H9 (cell line): ENCODE measurements at regions not wholly inside any gene's neighbourhood (a gene's known extent, or its start where the extent isn't known, plus 50 kb on each side); places are given as distances from the start of the nearest gene placed in this dataset.

Experiments used
- DNase-seq: peaks from one replicate; pipeline ENCODE4 v3.0.0-alpha.2; 2017
- H2AFZ ChIP-seq: one replicate; pipeline ENCODE4 v1.6.1; 2013; ENCODE audit warnings: mild to moderate bottlenecking, low read length, control low read depth, moderate library complexity
- H2AK5ac ChIP-seq: 2 replicates; pipeline ENCODE4 v1.6.1; 2013; ENCODE audit warnings: low read length, control low read depth, mixed read lengths; ENCODE audit not compliant: insufficient read length
- H2BK120ac ChIP-seq: one replicate; pipeline ENCODE4 v1.6.1; 2013; ENCODE audit warnings: low read depth, mild to moderate bottlenecking, low read length, control low read depth, inconsistent platforms; ENCODE audit not compliant: poor library complexity, severe bottlenecking
- H2BK12ac ChIP-seq: 2 replicates; pipeline ENCODE4 v1.6.1; 2013; ENCODE audit warnings: low read length, control low read depth, mixed read lengths, low read depth; ENCODE audit not compliant: insufficient read length
- H2BK15ac ChIP-seq: 2 replicates; pipeline ENCODE4 v1.6.1; 2013; ENCODE audit warnings: low read depth, low read length, control low read depth
- H2BK20ac ChIP-seq: one replicate; pipeline ENCODE4 v1.6.1; 2013; ENCODE audit warnings: low read depth, mild to moderate bottlenecking, low read length, control low read depth, inconsistent platforms; ENCODE audit not compliant: poor library complexity, severe bottlenecking
- H2BK5ac ChIP-seq: 2 replicates; pipeline ENCODE4 v1.6.1; 2013; ENCODE audit warnings: low read length, control low read depth, mixed read lengths; ENCODE audit not compliant: insufficient read length
- H3K14ac ChIP-seq: 2 replicates; pipeline ENCODE4 v1.6.1; 2013; ENCODE audit warnings: low read length, control low read depth; ENCODE audit not compliant: insufficient read depth
- H3K18ac ChIP-seq: 2 replicates; pipeline ENCODE4 v1.6.1; 2013; ENCODE audit warnings: low read depth, mild to moderate bottlenecking, mixed read lengths, low read length, control low read depth; ENCODE audit not compliant: insufficient read length
- H3K23ac ChIP-seq: 2 replicates; pipeline ENCODE4 v1.6.1; 2013; ENCODE audit warnings: low read length, control low read depth, mixed read lengths, low read depth; ENCODE audit not compliant: insufficient read length
- H3K23me2 ChIP-seq: 2 replicates; pipeline ENCODE4 v1.6.1; 2013; ENCODE audit warnings: low read depth, mild to moderate bottlenecking, mixed read lengths, low read length, control low read depth; ENCODE audit not compliant: insufficient read length, poor library complexity, severe bottlenecking
- H3K27ac ChIP-seq: 2 replicates; pipeline ENCODE4 v1.5.1; 2013; ENCODE audit warnings: low read length, control low read depth, mixed read lengths, low read depth; ENCODE audit not compliant: insufficient read length
- H3K27me3 ChIP-seq: 2 replicates; pipeline ENCODE4 v1.6.1; 2013; ENCODE audit warnings: low read length, control low read depth, inconsistent platforms; ENCODE audit not compliant: insufficient read depth
- H3K4ac ChIP-seq: 2 replicates; pipeline ENCODE4 v1.6.1; 2013; ENCODE audit warnings: low read depth, mild to moderate bottlenecking, control low read depth, inconsistent platforms, low read length, moderate library complexity
- H3K4me1 ChIP-seq: 2 replicates; pipeline ENCODE4 v1.6.1; 2013; ENCODE audit warnings: low read length, control low read depth, inconsistent platforms; ENCODE audit not compliant: insufficient read depth
- H3K4me2 ChIP-seq: 2 replicates; pipeline ENCODE4 v1.6.1; 2013; ENCODE audit warnings: low read length, control low read depth, mixed read lengths; ENCODE audit not compliant: insufficient read length, insufficient read depth
- H3K56ac ChIP-seq: 2 replicates; pipeline ENCODE4 v1.6.1; 2013; ENCODE audit warnings: low read depth, mild to moderate bottlenecking, mixed read lengths, low read length, control low read depth; ENCODE audit not compliant: insufficient read length
- H3K79me1 ChIP-seq: 2 replicates; pipeline ENCODE4 v1.6.1; 2013; ENCODE audit warnings: low read depth, mild to moderate bottlenecking, moderate library complexity, low read length, control low read depth, inconsistent platforms; ENCODE audit not compliant: insufficient read depth, poor library complexity, severe bottlenecking
- H3K79me2 ChIP-seq: 2 replicates; pipeline ENCODE4 v1.6.1; 2013; ENCODE audit warnings: low read length, control low read depth, inconsistent platforms; ENCODE audit not compliant: insufficient read depth
- H3K9ac ChIP-seq: 2 replicates; pipeline ENCODE4 v1.6.1; 2013; ENCODE audit warnings: low read length, control low read depth, mixed read lengths; ENCODE audit not compliant: insufficient read length; ENCODE audit errors: extremely low read depth
- H3K9me3 ChIP-seq: one replicate; pipeline ENCODE4 v1.6.1; 2013; ENCODE audit warnings: low read depth, low read length, inconsistent platforms; ENCODE audit not compliant: control insufficient read depth
- H3T11ph ChIP-seq: one replicate; pipeline ENCODE4 v1.6.1; 2013; ENCODE audit warnings: mild to moderate bottlenecking, low read length, control low read depth, inconsistent platforms
- H4K20me1 ChIP-seq: one replicate; pipeline ENCODE4 v1.6.1; 2013; ENCODE audit not compliant: control insufficient read depth, insufficient read length, insufficient read depth
- H4K5ac ChIP-seq: 2 replicates; pipeline ENCODE4 v1.6.1; 2013; ENCODE audit warnings: low read depth, mild to moderate bottlenecking, mixed read lengths, low read length, control low read depth; ENCODE audit not compliant: insufficient read length
- H4K8ac ChIP-seq: replicated peaks from 2 replicates; pipeline ENCODE4 v1.6.1; 2013; ENCODE audit warnings: low read length, control low read depth, mixed read lengths, low read depth; ENCODE audit not compliant: insufficient read length
- H4K91ac ChIP-seq: 2 replicates; pipeline ENCODE4 v1.6.1; 2013; ENCODE audit warnings: low read depth, mild to moderate bottlenecking, moderate library complexity, mixed read lengths, low read length, control low read depth; ENCODE audit not compliant: insufficient read length
- H3K27ac Mint-ChIP-seq, 3 experiments: 2 replicates in 2 of 3; 3 replicates in 1 of 3; pipeline ENCODE4 v1.8.0; 2020 to 2021; ENCODE audit warnings: mixed read lengths in 3 of 3, mild to moderate bottlenecking in 1 of 3, moderate library complexity in 1 of 3
- H3K27me3 Mint-ChIP-seq: 2 replicates; pipeline ENCODE4 v1.8.0; 2021; ENCODE audit warnings: low read depth, mild to moderate bottlenecking, moderate library complexity, mixed read lengths
- H3K36me3 Mint-ChIP-seq, 3 experiments: 2 replicates in 2 of 3; 3 replicates in 1 of 3; pipeline ENCODE4 v1.8.0; 2020 to 2021; ENCODE audit warnings: low read depth in 3 of 3, mixed read lengths in 3 of 3; ENCODE audit not compliant: insufficient read depth in 1 of 3
- H3K4me1 Mint-ChIP-seq, 2 experiments: 2 replicates each; pipeline ENCODE4 v1.8.0; 2020; ENCODE audit warnings: mixed read lengths in 2 of 2
- H3K4me3 Mint-ChIP-seq, 2 experiments: 2 replicates in 1 of 2; 3 replicates in 1 of 2; pipeline ENCODE4 v1.8.0; 2020 to 2021; ENCODE audit warnings: mild to moderate bottlenecking in 2 of 2, mixed read lengths in 2 of 2, moderate library complexity in 1 of 2
- H3K9me3 Mint-ChIP-seq, 2 experiments: 2 replicates in 1 of 2; 3 replicates in 1 of 2; pipeline ENCODE4 v1.8.0; 2020; ENCODE audit warnings: mild to moderate bottlenecking in 2 of 2, mixed read lengths in 2 of 2, moderate library complexity in 1 of 2
- WGBS: extraction: QIAGEN DNeasy Blood & Tissue Kit; methylation state at CpG from one replicate; pipeline ENCODE4 v1.1.7; 2013; ENCODE audit warnings: missing lambda C conversion rate, low lambda C conversion rate, mixed read lengths; ENCODE audit not compliant: insufficient read length; ENCODE audit errors: extremely low coverage; 5-methylcytosine and 5-hydroxymethylcytosine counted together
- TF ChIP-seq, protein P1 (sequence below): fragments of 200-600 bp; sonication (generic); conservative IDR thresholded peaks from 3 replicates; pipeline ENCODE4 v1.8.0; 2021; ENCODE audit warnings: antibody characterized with exemption, mild to moderate bottlenecking

DNA sequence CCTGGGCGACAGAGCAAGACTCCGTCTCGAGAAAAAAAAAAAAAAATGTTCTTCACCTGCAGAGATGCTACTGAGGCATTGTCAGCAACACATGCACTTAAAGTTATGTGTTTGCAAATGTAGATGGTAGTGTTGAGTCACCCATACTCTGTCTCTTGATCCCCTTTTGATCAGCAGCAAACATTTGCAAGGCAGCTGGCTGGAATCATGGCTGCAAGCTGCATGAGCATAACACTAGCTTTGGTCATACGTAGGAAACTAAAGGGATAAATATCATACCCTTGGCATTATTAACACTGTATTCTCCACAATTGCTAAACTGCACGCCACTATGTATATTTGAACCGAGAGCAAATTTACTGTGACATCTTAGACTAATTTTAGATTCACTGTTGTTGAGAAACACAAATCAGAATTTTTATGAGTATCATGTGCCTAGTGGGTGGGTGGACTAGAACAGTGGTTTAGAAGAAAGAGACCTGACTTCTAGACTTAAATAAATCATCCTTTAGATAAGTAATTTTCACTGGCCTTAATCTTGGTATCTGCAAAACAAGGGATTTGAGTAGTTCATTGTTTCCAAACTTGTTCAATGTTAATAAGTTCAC is 229.3 kb upstream of the MEOX2 start:
- no peak overlapping the region for H2BK20ac ChIP-seq
- no peak overlapping the region for H2BK120ac ChIP-seq
- H2BK5ac ChIP-seq, result no peak overlapping the region
- no peak overlapping the region for H4K5ac ChIP-seq
- H3K4me2 ChIP-seq, result no peak overlapping the region
- no peaks in the 10 kb centered on the region for H3K27me3 Mint-ChIP-seq
- no peaks in the 10 kb centered on the region for H3K36me3 Mint-ChIP-seq
- H4K20me1 ChIP-seq, result no peaks in the 10 kb centered on the region
- no peak overlapping the region for H3K27ac ChIP-seq
- H4K91ac ChIP-seq, result no peak overlapping the region
- DNase-seq, result no peak
- no peaks in the 10 kb centered on the region for H3K9me3 Mint-ChIP-seq
- no peak overlapping the region for H3K56ac ChIP-seq
- H2BK12ac ChIP-seq, result no peak overlapping the region
- no peak overlapping the region for H3K23ac ChIP-seq
- no peak overlapping the region for H3K27ac Mint-ChIP-seq
- no peaks in the 10 kb centered on the region for H3K4me1 ChIP-seq
- peaks cover 0 to 7% of the 10 kb centered on the region in 2 experiments; a peak in 1 of 4 replicates for H3K4me1 Mint-ChIP-seq
- WGBS, result no CpG with 5 or more reads among the region's 6 CpGs
- H2BK15ac ChIP-seq, result no peak overlapping the region
- TF ChIP-seq, protein P1, sequence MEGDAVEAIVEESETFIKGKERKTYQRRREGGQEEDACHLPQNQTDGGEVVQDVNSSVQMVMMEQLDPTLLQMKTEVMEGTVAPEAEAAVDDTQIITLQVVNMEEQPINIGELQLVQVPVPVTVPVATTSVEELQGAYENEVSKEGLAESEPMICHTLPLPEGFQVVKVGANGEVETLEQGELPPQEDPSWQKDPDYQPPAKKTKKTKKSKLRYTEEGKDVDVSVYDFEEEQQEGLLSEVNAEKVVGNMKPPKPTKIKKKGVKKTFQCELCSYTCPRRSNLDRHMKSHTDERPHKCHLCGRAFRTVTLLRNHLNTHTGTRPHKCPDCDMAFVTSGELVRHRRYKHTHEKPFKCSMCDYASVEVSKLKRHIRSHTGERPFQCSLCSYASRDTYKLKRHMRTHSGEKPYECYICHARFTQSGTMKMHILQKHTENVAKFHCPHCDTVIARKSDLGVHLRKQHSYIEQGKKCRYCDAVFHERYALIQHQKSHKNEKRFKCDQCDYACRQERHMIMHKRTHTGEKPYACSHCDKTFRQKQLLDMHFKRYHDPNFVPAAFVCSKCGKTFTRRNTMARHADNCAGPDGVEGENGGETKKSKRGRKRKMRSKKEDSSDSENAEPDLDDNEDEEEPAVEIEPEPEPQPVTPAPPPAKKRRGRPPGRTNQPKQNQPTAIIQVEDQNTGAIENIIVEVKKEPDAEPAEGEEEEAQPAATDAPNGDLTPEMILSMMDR, result no peak
- H3K23me2 ChIP-seq, result no peaks in the 10 kb centered on the region
- no peaks in the 10 kb centered on the region for H3K9me3 ChIP-seq
- H3K14ac ChIP-seq, result no peak overlapping the region
- H2AFZ ChIP-seq, result no peak overlapping the region
- no peaks in the 10 kb centered on the region for H3K27me3 ChIP-seq
- no peak overlapping the region for H3K18ac ChIP-seq
- H3T11ph ChIP-seq, result no peak overlapping the region
- no peak overlapping the region for H4K8ac ChIP-seq
- no peak overlapping the region for H3K4ac ChIP-seq
- no peaks in the 10 kb centered on the region for H3K79me1 ChIP-seq
- H3K9ac ChIP-seq, result no peak overlapping the region
- no peak overlapping the region for H2AK5ac ChIP-seq
- H3K4me3 Mint-ChIP-seq, result no peak overlapping the region
- H3K79me2 ChIP-seq, result no peaks in the 10 kb centered on the region
